ENCODE measurements at regions not wholly inside any gene's neighbourhood (a gene's known extent, or its start where the extent isn't known, plus 50 kb on each side); places are given as distances from the start of the nearest gene placed in this dataset.

- Histone ChIP-seq H3K27me3 (ENCODE audit: control insufficient read depth, insufficient read depth, low read length) (no peaks in the 10 kb centered on the region), H3K4me3 (ENCODE audit: low read depth, low read length) (no peak overlapping the region), H3K36me3 (ENCODE audit: control insufficient read depth, insufficient read depth, low read length) (no peaks in the 10 kb centered on the region)
- DNase-seq (ENCODE audit: low read depth): no peak
- TF ChIP-seq CTCF (IDR thresholded peaks at IDR 0.05; ENCODE audit: insufficient read depth, low read length, poor library complexity, severe bottlenecking): no peak
These were observed 238.7 kb downstream of the TBL1XR1 start for GRCh38 chr3:176958560-176958959.

- H3K4me3 ChIP-seq (ENCODE audit: low read depth, low read length): no peak overlapping the region
- no peaks in the 10 kb centered on the region for H3K27me3 ChIP-seq (ENCODE audit: control insufficient read depth, insufficient read depth, low read length)
- no peak for DNase-seq (ENCODE audit: low read depth)
- no peak for TF ChIP-seq CTCF (IDR thresholded peaks at IDR 0.05; ENCODE audit: insufficient read depth, low read length, poor library complexity, severe bottlenecking)
- no peaks in the 10 kb centered on the region for H3K36me3 ChIP-seq (ENCODE audit: control insufficient read depth, insufficient read depth, low read length)
These were observed 242.8 kb downstream of the TBL1XR1 start for GRCh38 chr3:176954517-176954916.

- no peak for DNase-seq (ENCODE audit: low read depth)
- no peak overlapping the region for H3K4me3 ChIP-seq (ENCODE audit: low read depth, low read length)
- H3K36me3 ChIP-seq (ENCODE audit: control insufficient read depth, insufficient read depth, low read length): no peaks in the 10 kb centered on the region
- no peak for TF ChIP-seq CTCF (IDR thresholded peaks at IDR 0.05; ENCODE audit: insufficient read depth, low read length, poor library complexity, severe bottlenecking)
- no peaks in the 10 kb centered on the region for H3K27me3 ChIP-seq (ENCODE audit: control insufficient read depth, insufficient read depth, low read length)
These were observed 243.9 kb downstream of the TBL1XR1 start for GRCh38 chr3:176953106-176954060.

DNA sequence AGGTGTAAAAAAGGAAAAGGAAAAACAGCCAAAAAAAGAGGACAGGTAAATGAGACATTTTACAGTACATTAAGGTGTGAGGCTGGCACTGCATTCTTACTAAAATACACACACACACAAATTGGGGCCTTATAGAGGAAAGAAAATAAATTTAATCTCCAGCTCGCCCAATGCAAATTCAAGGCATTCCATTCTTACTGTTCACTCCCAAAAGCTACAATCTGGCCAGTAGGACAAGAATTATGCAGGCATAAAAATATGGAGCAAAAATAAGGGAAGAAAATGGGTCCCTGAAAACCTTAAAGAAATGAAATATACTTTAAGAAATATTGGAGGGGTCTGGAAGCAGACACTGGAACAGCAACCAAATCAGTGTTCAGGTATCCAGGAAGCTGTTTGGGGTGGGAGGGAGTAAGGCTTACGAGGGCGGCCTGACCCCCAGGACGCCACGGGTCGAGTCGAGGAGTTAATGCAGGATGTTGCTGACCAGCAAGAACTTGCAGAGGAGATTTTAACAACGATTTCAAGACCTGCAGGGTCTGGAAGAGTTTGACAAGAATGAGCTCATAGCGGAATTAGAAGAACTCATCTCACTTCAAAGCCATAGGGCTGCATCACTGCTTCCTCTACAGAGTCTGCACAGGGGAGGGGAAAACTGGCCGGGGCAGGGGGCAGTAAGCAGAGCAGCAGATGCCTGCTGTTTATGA is 245.5 kb downstream of the TBL1XR1 start:
- TF ChIP-seq CTCF (IDR thresholded peaks at IDR 0.05; ENCODE audit: insufficient read depth, low read length, poor library complexity, severe bottlenecking): no peak
- no peak for DNase-seq (ENCODE audit: low read depth)
- no peaks in the 10 kb centered on the region for H3K27me3 ChIP-seq (ENCODE audit: control insufficient read depth, insufficient read depth, low read length)
- no peak overlapping the region for H3K4me3 ChIP-seq (ENCODE audit: low read depth, low read length)
- H3K36me3 ChIP-seq (ENCODE audit: control insufficient read depth, insufficient read depth, low read length): no peaks in the 10 kb centered on the region

DNA sequence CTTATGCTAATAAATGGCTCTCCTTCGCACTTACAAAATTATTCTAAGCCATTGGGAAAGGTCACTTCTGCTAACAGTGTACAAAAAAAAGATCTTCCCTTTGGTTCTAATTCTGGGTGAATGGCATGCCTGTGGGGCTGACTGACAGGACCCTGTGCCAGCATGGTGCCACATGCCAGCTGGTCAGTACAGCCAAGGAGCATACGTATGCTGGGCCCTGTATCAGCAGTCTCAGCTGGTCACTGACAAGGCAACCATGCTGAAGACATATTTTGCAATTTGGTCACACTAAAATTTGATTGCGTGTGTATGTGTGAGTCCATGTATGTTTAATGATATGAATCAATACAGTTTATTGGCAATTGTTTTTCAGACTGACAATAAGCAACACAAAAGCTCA is 246.1 kb downstream of the TBL1XR1 start:
- Histone ChIP-seq H3K36me3 (ENCODE audit: control insufficient read depth, insufficient read depth, low read length) (no peaks in the 10 kb centered on the region), H3K4me3 (ENCODE audit: low read depth, low read length) (no peak overlapping the region), H3K27me3 (ENCODE audit: control insufficient read depth, insufficient read depth, low read length) (no peaks in the 10 kb centered on the region)
- DNase-seq (ENCODE audit: low read depth): no peak
- no peak for TF ChIP-seq CTCF (IDR thresholded peaks at IDR 0.05; ENCODE audit: insufficient read depth, low read length, poor library complexity, severe bottlenecking)

Measured in kidney epithelial cell (primary cell).